Common myeloid progenitor, CD34-positive (primary cell): ENCODE measurements at regions not wholly inside any gene's neighbourhood (a gene's known extent, or its start where the extent isn't known, plus 50 kb on each side); places are given as distances from the start of the nearest gene placed in this dataset.
"Not testable (repeated sequence)": the region's sequence is repeated elsewhere in the genome, so short reads cannot be mapped to it uniquely, and the experiment has no call there.

ENCODE experiments used
- CTCF ChIA-PET: fragments of 350-600 bp; sonication (Branson Sonifier 250); formaldehyde crosslinking; loops from one replicate; lab custom pipeline; 2021; ENCODE audit warnings: antibody characterized with exemption; lab: Charles Lee
- POLR2A ChIA-PET: fragments of 350-600 bp; sonication (Branson Sonifier 250); formaldehyde crosslinking; loops from one replicate; lab custom pipeline; 2021; ENCODE audit warnings: antibody characterized with exemption; lab: Charles Lee
- DNase-seq, 3 donors: peaks; one replicate each; pipeline versions ENCODE4 v3.0.0 to v3.0.0-alpha.2; 2013
- H3K27ac ChIP-seq, 2 experiments: 1 replicate in 1 of 2; 2 replicates in 1 of 2; pipeline ENCODE4 v1.7.0; 2013; ENCODE audit warnings: inconsistent platforms in 2 of 2, low read length in 2 of 2, mild to moderate bottlenecking in 2 of 2, low read depth in 1 of 2, moderate library complexity in 1 of 2; ENCODE audit not compliant: severe bottlenecking in 2 of 2, insufficient read depth in 1 of 2, poor library complexity in 1 of 2
- H3K27me3 ChIP-seq, 5 experiments: replicated peaks in 2 of 5; 1 replicate in 3 of 5; 2 replicates in 2 of 5; pipeline versions ENCODE4 v1.6.1 to v1.7.0; 2013; ENCODE audit warnings: low read length in 4 of 5, mild to moderate bottlenecking in 2 of 5, moderate library complexity in 2 of 5, inconsistent platforms in 1 of 5; ENCODE audit not compliant: insufficient read depth in 5 of 5, control insufficient read depth in 4 of 5
- H3K36me3 ChIP-seq, 4 experiments: 1 replicate in 2 of 4; 2 replicates in 2 of 4; pipeline versions ENCODE4 v1.6.1 to v1.7.0; 2013; ENCODE audit warnings: low read length in 3 of 4, control low read depth in 1 of 4, mild to moderate bottlenecking in 1 of 4; ENCODE audit not compliant: control insufficient read depth in 4 of 4, insufficient read depth in 4 of 4
- H3K4me1 ChIP-seq, 4 experiments: 1 replicate in 3 of 4; 2 replicates in 1 of 4; pipeline versions ENCODE4 v1.6.1 to v1.7.1; 2013; ENCODE audit warnings: low read length in 3 of 4, mild to moderate bottlenecking in 3 of 4, control low read depth in 1 of 4, inconsistent platforms in 1 of 4, moderate library complexity in 1 of 4; ENCODE audit not compliant: control insufficient read depth in 4 of 4, insufficient read depth in 4 of 4; ENCODE audit errors: control extremely low read depth in 1 of 4
- H3K4me3 ChIP-seq, 7 experiments: 1 replicate in 4 of 7; 2 replicates in 3 of 7; pipeline versions ENCODE4 v1.5.1 to v1.7.0; 2013; ENCODE audit warnings: mild to moderate bottlenecking in 7 of 7, low read length in 6 of 7, moderate library complexity in 6 of 7, inconsistent platforms in 2 of 7, low read depth in 2 of 7, control low read depth in 1 of 7; ENCODE audit not compliant: insufficient read depth in 4 of 7, control insufficient read depth in 1 of 7; ENCODE audit errors: extremely low read depth in 1 of 7
- H3K9me3 ChIP-seq, 5 experiments: 1 replicate in 4 of 5; 2 replicates in 1 of 5; pipeline versions ENCODE4 v1.6.1 to v1.7.1; 2013; ENCODE audit warnings: low read length in 4 of 5, mild to moderate bottlenecking in 2 of 5, inconsistent platforms in 1 of 5, low read depth in 1 of 5, moderate library complexity in 1 of 5; ENCODE audit not compliant: control insufficient read depth in 4 of 5, insufficient read depth in 2 of 5; ENCODE audit errors: control extremely low read depth in 1 of 5
- WGBS: methylation state at CpG from one replicate; pipeline ENCODE4 v1.1.5; 2013; ENCODE audit not compliant: insufficient coverage; 5-methylcytosine and 5-hydroxymethylcytosine counted together

DNA sequence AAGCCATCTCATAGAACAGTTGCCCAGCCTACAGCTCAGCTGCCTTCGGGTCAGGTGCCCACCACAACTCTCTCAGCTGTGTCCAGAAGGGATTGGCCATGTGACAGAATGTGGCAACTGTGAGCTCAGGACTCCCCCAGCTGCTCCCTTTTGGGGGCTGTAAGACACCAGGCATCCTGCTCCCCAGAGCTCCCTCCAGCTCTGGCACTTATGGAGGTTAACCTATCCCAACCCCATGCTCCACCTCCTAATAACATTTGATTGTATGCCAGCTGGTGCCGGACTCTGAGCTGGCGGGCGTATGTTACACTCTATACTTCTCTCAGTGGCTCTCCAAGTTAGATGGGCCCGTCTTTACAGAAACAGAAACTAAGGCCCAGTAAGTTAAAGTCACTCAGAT lies 222.8 kb downstream of the FAM43A start:
- no peak for DNase-seq
- H3K4me3 ChIP-seq: no peak overlapping the region
- no peaks in the 10 kb centered on the region for H3K36me3 ChIP-seq
- peaks cover 0 to 12% (median 0%) of the 10 kb centered on the region in 5 experiments for H3K9me3 ChIP-seq
- H3K27me3 ChIP-seq: no peaks in the 10 kb centered on the region
- ChIA-PET CTCF (no interaction called here), POLR2A (no interaction called here)
- no peak overlapping the region for H3K27ac ChIP-seq
- 97% methylated on average over 5 of the region's 5 CpGs for WGBS
- no peaks in the 10 kb centered on the region for H3K4me1 ChIP-seq

GRCh38 chr3:194908972-194909371 lies 223.3 kb downstream of the FAM43A start:
- ChIA-PET CTCF (no interaction called here), POLR2A (no interaction called here)
- H3K27ac ChIP-seq: no peak overlapping the region
- no peak for DNase-seq
- 96% methylated on average over 5 of the region's 5 CpGs for WGBS
- H3K4me1 ChIP-seq: no peaks in the 10 kb centered on the region
- H3K4me3 ChIP-seq: no peak overlapping the region
- no peaks in the 10 kb centered on the region for H3K36me3 ChIP-seq
- H3K27me3 ChIP-seq: no peaks in the 10 kb centered on the region
- peaks cover 0 to 7% (median 0%) of the 10 kb centered on the region in 5 experiments for H3K9me3 ChIP-seq

DNA sequence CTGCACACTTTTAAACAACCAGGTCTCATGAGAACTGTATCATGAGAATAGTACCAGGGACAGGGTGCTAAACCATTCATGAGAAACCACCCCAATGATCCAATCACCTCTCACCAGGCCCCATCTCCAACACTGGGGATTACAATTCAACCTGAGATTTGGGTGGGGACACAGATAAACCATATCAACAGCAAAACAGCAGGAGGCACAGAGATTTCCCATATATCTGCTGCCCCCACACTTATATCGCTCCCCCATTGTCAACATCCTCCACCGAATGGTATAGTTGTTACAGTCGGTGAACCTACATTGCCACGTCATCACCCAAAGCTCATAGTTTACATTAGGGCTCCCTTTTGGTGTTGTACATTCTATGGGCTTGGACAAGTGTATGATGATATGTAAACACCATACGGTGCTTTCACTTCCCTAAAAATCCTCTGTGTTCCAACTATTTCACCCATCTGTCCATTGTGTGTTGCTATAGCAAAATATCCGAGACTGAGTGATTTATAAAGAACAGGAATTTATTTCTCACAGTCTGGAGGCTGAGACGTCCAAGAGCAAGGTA lies 224.8 kb downstream of the FAM43A start:
- Histone ChIP-seq H3K4me3 (no peak overlapping the region), H3K27me3 (no peaks in the 10 kb centered on the region), H3K27ac (no peak overlapping the region), H3K9me3 (peaks cover 0 to 2% (median 0%) of the 10 kb centered on the region in 5 experiments), H3K36me3 (no peaks in the 10 kb centered on the region), H3K4me1 (no peaks in the 10 kb centered on the region)
- ChIA-PET CTCF (no interaction called here), POLR2A (no interaction called here)
- WGBS: 100% methylated on average over 4 of the region's 7 CpGs
- DNase-seq: no peak

GRCh38 chr3:194913316-194913715 lies 227.6 kb downstream of the FAM43A start:
- ChIA-PET CTCF (no interaction called here), POLR2A (no interaction called here)
- 91% methylated on average over 3 of the region's 5 CpGs for WGBS
- no peak overlapping the region for H3K4me3 ChIP-seq
- H3K9me3 ChIP-seq: peaks cover 0 to 3% (median 0%) of the 10 kb centered on the region in 5 experiments
- no peaks in the 10 kb centered on the region for H3K27me3 ChIP-seq
- DNase-seq: no peak
- no peaks in the 10 kb centered on the region for H3K36me3 ChIP-seq
- no peak overlapping the region for H3K27ac ChIP-seq
- H3K4me1 ChIP-seq: no peaks in the 10 kb centered on the region

DNA sequence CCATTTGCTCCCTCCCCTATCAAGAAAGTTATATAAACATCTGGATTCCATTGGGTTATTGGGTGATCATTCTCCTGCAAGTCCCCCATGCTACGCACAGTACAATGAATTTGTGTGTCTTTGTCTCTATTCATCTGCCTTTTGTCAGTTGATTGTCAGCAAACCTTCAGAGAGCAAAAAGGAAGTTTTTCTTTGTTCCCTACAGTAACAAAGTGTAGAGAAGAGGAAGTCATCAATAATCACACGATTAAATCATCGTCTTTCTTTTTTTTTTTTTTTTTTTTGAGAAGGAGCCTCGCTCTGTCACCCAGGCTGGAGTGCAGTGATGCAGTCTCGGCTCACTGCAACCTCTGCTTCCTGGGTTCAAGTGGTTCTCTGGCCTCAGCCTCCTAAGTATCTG lies 239.2 kb downstream of the FAM43A start:
- peaks cover 0 to 13% (median 2%) of the 10 kb centered on the region in 4 experiments for H3K4me1 ChIP-seq
- DNase-seq: peak in 2 of 3 donors; percentile 27 to 30
- POLR2A ChIA-PET, H3K9me3 ChIP-seq, H3K27me3 ChIP-seq, H3K36me3 ChIP-seq, H3K27ac ChIP-seq, H3K4me3 ChIP-seq: not testable (repeated sequence)
- CTCF ChIA-PET: interaction anchor here (1.2 kb wide), 1 partner anchor 14 kb away, joined by 4 read pairs; no protein-coding TSS in a partner anchor
- WGBS: 26% methylated on average over 2 of the region's 5 CpGs

DNA sequence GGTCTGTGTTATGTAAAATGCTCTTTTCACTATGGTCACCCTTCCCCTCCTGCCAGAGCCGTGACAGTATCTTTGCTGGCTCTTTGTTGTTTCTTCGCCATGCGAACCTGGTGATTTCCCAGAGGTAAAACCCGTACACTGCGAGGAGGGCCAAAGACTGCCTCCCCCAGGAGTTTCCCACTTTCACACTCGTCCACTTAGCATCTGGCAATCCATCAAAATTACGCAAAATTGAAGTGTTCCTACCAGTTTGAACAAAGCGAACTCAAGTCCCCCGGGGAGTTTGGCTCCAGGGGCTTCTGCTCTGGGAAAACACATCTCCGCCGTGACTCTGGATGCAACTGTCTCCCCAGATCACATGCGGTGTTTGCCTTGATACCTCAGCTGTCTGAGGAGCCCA lies 239.9 kb downstream of the FAM43A start:
- Histone ChIP-seq H3K36me3 (no peaks in the 10 kb centered on the region), H3K9me3 (no peaks in the 10 kb centered on the region), H3K4me1 (peaks cover 0 to 18% (median 2%) of the 10 kb centered on the region in 4 experiments), H3K4me3 (no peak overlapping the region), H3K27me3 (no peaks in the 10 kb centered on the region), H3K27ac (no peak overlapping the region)
- POLR2A ChIA-PET: no interaction called here
- 99% methylated on average over 12 of the region's 12 CpGs for WGBS
- CTCF ChIA-PET: interaction anchor here (1.2 kb wide), 1 partner anchor 13 kb away, joined by 4 read pairs; no protein-coding TSS in a partner anchor
- no peak for DNase-seq

- ChIA-PET CTCF (interaction anchor here (1.6 kb wide), 1 partner anchor 14 kb away, joined by 4 read pairs; no protein-coding TSS in a partner anchor), POLR2A (no interaction called here)
- Histone ChIP-seq H3K27me3 (no peaks in the 10 kb centered on the region), H3K9me3 (peaks cover 0 to 10% (median 0%) of the 10 kb centered on the region in 5 experiments), H3K27ac (no peak overlapping the region), H3K4me3 (no peak overlapping the region), H3K4me1 (peaks cover 0 to 22% (median 2%) of the 10 kb centered on the region in 4 experiments), H3K36me3 (no peaks in the 10 kb centered on the region)
- no peak for DNase-seq
- WGBS: no CpG with 5 or more reads among the region's 1 CpG
These were observed 242.5 kb downstream of the FAM43A start for GRCh38 chr3:194928227-194928626.
